ENCODE measurements at regions not wholly inside any gene's neighbourhood (a gene's known extent, or its start where the extent isn't known, plus 50 kb on each side); places are given as distances from the start of the nearest gene placed in this dataset.
"Not testable (repeated sequence)": the region's sequence is repeated elsewhere in the genome, so short reads cannot be mapped to it uniquely, and the experiment has no call there.

GRCh38 chr2:109976319-109976718 is 77.8 kb downstream of the LIMS3 start:
- ATAC-seq, result peak; percentile 93 to 97 (median 94)
- H3K4me3 ChIP-seq; H3K4me1 ChIP-seq; intact Hi-C loops (cut with DNase I); H3K27ac ChIP-seq; H3K36me3 ChIP-seq; H3K27me3 ChIP-seq; H3K9me3 ChIP-seq; FAIRE-seq: not testable (repeated sequence)
- 0 to 24% methylated on average over 1 to 2 of the region's 3 CpGs for WGBS, 2 donors
- peak in 1 of 6 donors; percentile 7 for DNase-seq

GRCh38 chr2:109980754-109981153 is 82.3 kb downstream of the LIMS3 start:
- H3K27me3 ChIP-seq; H3K9me3 ChIP-seq; intact Hi-C loops (cut with DNase I); H3K27ac ChIP-seq; DNase-seq; H3K4me3 ChIP-seq; H3K4me1 ChIP-seq; H3K36me3 ChIP-seq; FAIRE-seq: not testable (repeated sequence)
- ATAC-seq, result peak; percentile 41 to 77 (median 74)
- 0% methylated on average over 2 of the region's 4 CpGs; no CpG with 5 or more reads in 1 of the 2 donors for WGBS, 2 donors

- H3K4me1 ChIP-seq; H3K4me3 ChIP-seq; DNase-seq; intact Hi-C loops (cut with DNase I); FAIRE-seq; H3K9me3 ChIP-seq; H3K27ac ChIP-seq; H3K27me3 ChIP-seq; H3K36me3 ChIP-seq: not testable (repeated sequence)
- no CpG with 5 or more reads among the region's 43 CpGs for WGBS, 2 donors
- ATAC-seq, result peak; percentile 82 to 93 (median 84)
Measured at GRCh38 chr2:109986389-109987088, 88.1 kb downstream of the LIMS3 start.

GRCh38 chr2:109987089-109987420 is 88.6 kb downstream of the LIMS3 start:
- H3K27ac ChIP-seq; H3K36me3 ChIP-seq; H3K4me1 ChIP-seq; intact Hi-C loops (cut with DNase I); H3K4me3 ChIP-seq; DNase-seq; FAIRE-seq; H3K9me3 ChIP-seq; H3K27me3 ChIP-seq: not testable (repeated sequence)
- ATAC-seq, result peak in 2 of 4 donors; percentile 8 to 23
- no CpG with 5 or more reads among the region's 22 CpGs for whole genome bisulfite sequencing, 2 donors

- H3K4me3 ChIP-seq; intact Hi-C loops (cut with DNase I); H3K27me3 ChIP-seq; H3K9me3 ChIP-seq; DNase-seq; H3K27ac ChIP-seq; H3K4me1 ChIP-seq; H3K36me3 ChIP-seq; FAIRE-seq: not testable (repeated sequence)
- no CpG with 5 or more reads among the region's 75 CpGs for WGBS, 2 donors
- ATAC-seq, result peak; percentile 75 to 87 (median 82)
Measured at GRCh38 chr2:109987458-109988345, 89.2 kb downstream of the LIMS3 start.

GRCh38 chr2:109999395-109999794 is 100.9 kb downstream of the LIMS3 start:
- FAIRE-seq; H3K27me3 ChIP-seq; H3K4me3 ChIP-seq; ATAC-seq; H3K4me1 ChIP-seq; H3K36me3 ChIP-seq; H3K9me3 ChIP-seq; H3K27ac ChIP-seq; intact Hi-C loops (cut with DNase I): not testable (repeated sequence)
- DNase-seq, result peak in 5 of 6 donors; percentile 24 to 66 (median 41)

GRCh38 chr2:110002502-110002901 is 104.0 kb downstream of the LIMS3 start:
- H3K36me3 ChIP-seq; H3K4me3 ChIP-seq; H3K27me3 ChIP-seq; H3K27ac ChIP-seq; FAIRE-seq; H3K4me1 ChIP-seq; DNase-seq; ATAC-seq; H3K9me3 ChIP-seq; intact Hi-C loops (cut with DNase I): not testable (repeated sequence)
- no CpG with 5 or more reads among the region's 2 CpGs for WGBS, 2 donors

- FAIRE-seq; ATAC-seq; H3K27ac ChIP-seq; intact Hi-C loops (cut with DNase I); H3K36me3 ChIP-seq; H3K9me3 ChIP-seq; H3K4me3 ChIP-seq; H3K4me1 ChIP-seq; DNase-seq; H3K27me3 ChIP-seq: not testable (repeated sequence)
- no CpG with 5 or more reads among the region's 2 CpGs for WGBS, 2 donors
Measured at GRCh38 chr2:110013388-110013787, 102.2 kb downstream of the MALL start.

- H3K4me1 ChIP-seq; DNase-seq; H3K27ac ChIP-seq; H3K36me3 ChIP-seq; intact Hi-C loops (cut with DNase I); H3K4me3 ChIP-seq; FAIRE-seq; H3K27me3 ChIP-seq; H3K9me3 ChIP-seq: not testable (repeated sequence)
- peak; percentile 74 to 88 (median 78) for ATAC-seq
- no CpG with 5 or more reads among the region's 5 CpGs for WGBS, 2 donors
Measured at GRCh38 chr2:110016381-110017092, 99.1 kb downstream of the MALL start.

GRCh38 chr2:110020269-110020668 is 95.4 kb downstream of the MALL start:
- FAIRE-seq; H3K27me3 ChIP-seq; H3K36me3 ChIP-seq; DNase-seq; H3K4me3 ChIP-seq; H3K27ac ChIP-seq; intact Hi-C loops (cut with DNase I); H3K4me1 ChIP-seq; H3K9me3 ChIP-seq: not testable (repeated sequence)
- peak; percentile 67 to 77 (median 70) for ATAC-seq

- H3K27me3 ChIP-seq; H3K36me3 ChIP-seq; intact Hi-C loops (cut with DNase I); H3K4me1 ChIP-seq; H3K27ac ChIP-seq; FAIRE-seq; ATAC-seq; H3K9me3 ChIP-seq; H3K4me3 ChIP-seq: not testable (repeated sequence)
- whole genome bisulfite sequencing, 2 donors, result 88 to 96% methylated on average over 5 of the region's 9 CpGs
- DNase-seq, result peak in 2 of 6 donors; percentile 23 to 30
Measured at GRCh38 chr2:110022278-110022677, 93.3 kb downstream of the MALL start.

Data from pancreas (tissue), 10 donors.